ENCODE measurements at regions not wholly inside any gene's neighbourhood (a gene's known extent, or its start where the extent isn't known, plus 50 kb on each side); places are given as distances from the start of the nearest gene placed in this dataset.
A peak's percentile ranks its signal among the peaks of the same experiment; 100 is the strongest.

DNA sequence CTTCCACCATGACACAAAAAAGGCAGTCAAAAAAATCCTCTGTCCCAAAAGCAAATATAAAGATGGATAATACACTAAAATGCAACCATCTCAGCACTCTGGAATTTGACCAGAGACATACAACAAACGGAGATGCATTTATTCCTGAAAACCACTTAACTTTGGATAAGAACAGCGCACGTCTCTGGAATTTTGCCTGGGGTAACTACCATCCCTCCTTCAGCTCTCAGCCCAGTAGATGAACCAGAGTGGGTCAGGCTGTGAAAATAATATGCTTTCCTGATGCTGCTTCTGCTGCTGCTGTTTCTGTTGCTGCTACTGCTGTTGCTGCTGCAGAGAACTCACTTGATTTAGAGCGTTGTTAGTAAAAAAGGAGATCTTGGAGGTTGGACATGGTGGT is 133.8 kb upstream of the ACVR2A start:
- DNase-seq (ENCODE audit: low spot score), result no peak

DNA sequence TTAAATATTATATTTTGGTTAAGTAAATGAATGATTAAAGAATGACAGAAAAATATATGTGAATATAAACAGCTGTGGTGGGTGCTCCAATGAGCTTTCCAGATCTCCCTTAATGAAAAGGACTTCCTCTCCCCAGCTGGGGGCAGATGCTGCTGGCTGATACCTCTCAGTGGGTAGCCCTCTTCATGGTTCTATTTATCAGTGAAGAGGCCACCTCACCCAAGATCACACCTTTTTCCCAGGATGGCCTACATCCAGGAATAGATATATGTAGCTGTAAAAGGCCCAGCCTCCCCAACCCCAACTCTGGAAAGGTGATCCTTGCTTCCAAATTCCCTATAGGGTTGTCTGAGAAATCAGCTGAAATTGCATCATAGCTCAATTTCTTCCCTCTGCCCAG is 135.2 kb upstream of the ACVR2A start:
- no peak for DNase-seq (ENCODE audit: low spot score)

DNA sequence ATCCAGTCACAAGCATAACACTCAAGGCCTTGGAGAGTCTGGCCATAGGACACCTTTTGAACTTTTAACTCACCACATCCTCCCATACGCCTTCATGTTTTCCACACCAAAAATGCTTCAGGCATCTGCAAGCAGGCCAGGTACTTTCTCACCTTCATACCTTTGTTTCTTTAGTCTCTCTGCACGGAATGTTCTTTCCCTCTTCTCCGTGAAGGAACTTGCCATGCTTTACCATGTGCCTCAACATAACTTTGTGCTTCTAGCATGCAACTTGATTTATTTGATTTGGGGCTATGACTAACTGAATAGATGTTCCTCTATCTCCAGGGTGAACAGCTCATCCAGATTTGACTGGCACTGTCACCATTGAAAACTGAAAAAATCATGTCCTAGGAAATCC is 141.7 kb upstream of the ACVR2A start:
- no peak for DNase-seq (ENCODE audit: low spot score)

DNA sequence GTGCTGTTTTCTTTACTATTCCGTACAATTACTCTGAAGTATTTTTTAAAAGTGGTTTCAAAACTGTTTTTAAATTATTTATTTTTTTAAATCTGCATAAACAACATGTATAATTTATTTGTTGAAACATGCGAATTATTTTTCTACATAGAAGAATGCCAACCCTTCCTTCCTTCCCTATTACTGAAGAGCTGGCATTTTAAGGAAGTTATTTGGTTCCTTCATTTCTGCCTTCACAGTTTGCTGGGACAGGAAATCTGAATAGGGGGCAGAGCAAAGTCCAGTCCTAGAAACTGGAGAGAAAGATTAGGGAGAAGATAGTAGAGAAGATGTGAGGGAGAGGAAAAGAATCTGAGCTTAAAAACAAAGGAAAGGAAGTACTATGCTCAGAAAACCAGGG is 146.7 kb upstream of the ACVR2A start:
- no peak for DNase-seq (ENCODE audit: low spot score)

DNA sequence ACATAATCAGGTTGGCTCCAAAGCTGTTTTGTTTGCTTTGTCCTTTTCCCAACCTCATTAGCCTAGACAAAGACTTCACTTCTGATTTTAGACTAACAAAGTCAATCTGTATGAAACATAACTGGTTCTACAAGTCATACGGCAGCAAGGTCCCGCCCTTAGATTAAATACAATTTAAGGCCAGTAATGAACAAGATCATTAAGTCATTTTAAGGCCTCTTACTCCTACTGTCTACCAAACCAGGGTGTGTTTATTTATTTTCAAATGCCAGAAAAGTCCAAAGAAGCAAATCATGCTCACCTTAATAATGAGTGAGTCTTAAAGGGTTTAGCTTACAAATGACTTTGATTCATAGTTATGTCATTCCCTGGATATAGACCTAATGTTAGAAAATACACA is 148.4 kb upstream of the ACVR2A start:
- no peak for DNase-seq (ENCODE audit: low spot score)

DNA sequence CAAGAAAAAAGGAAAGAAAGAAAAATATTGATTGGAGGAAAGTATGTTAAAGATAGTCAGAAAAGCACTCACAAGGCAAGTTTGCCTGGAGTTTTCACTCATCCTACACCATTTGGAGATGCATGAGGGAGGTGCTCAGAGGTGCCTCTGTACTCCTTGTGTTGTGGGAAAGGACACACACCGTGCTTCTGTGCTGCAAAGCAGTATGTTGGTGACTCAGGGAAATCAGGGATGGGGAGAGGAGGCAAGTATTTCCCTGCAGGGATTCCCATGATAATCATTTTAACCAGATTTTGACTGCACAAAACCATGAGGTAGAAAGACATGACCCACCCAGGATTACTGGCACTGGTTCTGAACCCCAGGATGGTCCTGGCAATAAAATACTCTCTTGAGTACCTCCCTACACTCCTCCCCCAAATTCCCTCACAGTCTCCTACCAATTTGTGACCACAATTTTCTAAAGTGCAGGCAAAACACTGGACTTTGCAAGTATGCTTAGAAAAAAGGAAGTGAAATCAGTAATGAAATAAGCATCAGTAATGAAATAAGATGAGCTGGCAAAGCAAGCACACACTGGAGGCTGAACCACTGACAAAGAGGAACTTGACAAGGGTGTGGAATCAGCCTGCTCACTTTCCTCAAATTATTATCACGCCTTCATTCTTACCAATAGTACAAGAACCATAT is 155.5 kb upstream of the ACVR2A start:
- no peak for DNase-seq (ENCODE audit: low spot score)

DNA sequence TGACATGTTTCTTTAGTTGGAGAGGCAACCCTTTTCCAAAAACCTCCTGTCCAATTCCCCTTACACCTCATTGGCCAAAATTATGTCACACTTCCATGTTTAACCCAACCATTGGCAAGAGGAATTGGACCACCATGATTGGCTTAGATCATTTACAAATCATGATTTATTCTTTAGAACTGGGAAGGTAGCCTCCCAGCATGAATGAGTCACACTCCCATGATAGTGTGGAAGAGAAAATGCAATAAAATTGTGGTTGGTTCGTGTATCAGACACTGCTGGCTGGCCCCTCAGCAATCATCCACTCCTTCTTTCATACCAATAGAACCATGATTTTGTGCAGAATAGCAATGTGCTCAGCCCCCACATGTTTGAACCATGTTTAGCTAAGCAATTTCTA is 156.6 kb upstream of the ACVR2A start:
- DNase-seq (ENCODE audit: low spot score), result peak; percentile 49

DNA sequence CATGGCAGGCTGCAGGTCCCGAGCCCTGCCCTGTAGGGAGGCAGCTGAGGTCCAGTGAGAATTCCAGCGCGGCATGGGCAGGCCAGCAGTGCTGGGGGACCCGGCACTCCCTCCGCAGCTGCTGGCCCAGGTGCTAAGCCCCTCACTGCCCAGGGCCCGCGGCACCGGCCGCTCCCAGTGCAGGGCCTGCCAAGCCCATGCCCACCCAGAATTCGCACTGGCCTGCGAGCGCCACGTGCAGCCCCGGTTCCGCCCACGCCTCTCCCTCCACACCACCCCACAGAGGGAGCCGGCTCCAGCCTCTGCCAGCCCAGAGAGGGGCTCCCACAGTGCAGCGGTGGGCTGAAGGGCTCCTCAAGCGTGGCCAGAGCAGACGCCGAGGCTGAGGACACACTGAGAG is 158.5 kb upstream of the ACVR2A start:
- no peak for DNase-seq (ENCODE audit: low spot score)

DNA sequence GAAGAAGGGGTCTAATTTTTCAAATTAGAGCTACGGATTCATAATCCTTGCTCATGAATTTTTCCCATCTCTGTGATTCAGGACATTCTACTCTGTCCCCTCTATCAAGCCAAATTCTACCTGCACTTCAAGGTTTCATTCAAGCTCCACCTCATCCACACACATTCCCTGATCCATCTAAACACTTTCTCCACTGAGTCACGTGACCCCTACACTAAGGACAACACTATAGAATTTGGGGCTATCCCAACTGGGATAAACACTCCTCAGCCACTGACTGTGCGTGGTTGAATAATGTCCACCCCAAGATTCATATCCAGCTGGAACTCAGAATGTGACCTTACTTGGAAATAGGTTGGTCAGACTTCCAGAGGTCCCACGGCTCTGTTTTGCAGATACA is 159.9 kb upstream of the ACVR2A start:
- DNase-seq (ENCODE audit: low spot score), result no peak

DNA sequence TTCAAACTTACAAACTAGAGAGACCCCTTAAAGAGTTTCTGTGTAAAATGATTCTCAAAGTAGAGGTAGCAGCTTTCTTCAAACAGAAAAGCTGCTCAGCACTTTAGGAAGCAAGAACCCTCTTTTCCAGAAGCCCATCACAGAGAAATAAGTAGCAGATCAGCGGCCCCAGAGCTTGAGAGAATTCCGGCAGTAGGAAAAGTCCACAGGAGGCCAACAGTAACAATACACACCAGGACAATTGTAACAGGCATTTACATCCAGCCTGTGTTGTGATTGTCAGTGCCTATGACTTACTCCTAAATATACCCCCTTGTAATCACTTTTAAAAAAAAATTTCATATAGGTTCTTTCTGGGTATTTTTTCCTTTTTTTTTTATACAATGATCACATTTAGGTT is 161.4 kb upstream of the ACVR2A start:
- no peak for DNase-seq (ENCODE audit: low spot score)

DNA sequence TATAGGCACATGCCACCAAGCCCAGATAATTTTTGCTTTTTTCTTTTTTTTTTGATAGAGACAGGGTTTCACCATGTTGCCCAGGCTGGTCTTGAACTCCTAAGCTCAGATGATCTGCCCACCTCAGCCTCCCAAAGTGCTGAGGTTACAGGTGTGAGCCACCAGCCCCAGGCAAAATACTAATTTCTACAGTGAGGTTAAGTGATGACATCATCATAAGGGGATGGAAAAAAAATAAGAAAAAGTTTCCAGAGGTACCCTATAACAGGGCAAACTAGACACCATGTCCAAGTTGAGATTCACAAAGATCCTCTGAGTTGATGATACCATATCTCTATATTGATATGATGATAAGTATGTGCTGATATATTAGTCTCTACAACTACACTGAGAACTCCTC is 163.7 kb upstream of the ACVR2A start:
- DNase-seq (ENCODE audit: low spot score), result no peak

DNA sequence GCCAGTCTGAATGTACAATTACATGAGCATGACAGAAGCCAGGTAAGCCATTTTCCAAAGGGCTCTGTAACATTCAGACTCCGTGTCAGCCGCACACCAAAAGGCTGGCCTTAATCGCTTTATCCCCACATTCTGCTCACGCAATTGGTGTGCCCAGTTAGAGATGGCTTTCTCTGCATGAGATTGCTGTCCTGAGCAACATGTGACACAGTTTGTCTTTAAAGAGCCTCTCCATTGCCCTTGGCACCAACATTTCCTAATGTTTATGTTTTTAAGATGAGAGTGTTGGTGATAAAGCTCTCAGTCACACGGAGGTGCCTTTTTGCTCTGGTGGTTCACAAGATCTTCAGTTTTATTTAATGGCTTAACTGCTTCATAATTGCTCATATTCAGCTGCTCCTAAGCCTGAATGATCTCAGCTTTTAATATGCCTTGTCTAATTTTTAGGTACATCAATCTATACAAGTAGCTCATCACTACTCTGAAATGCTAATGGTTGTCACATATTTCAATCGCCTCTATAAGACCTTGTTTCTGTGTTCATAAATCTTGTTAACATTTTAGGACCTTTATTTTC is 164.8 kb upstream of the ACVR2A start:
- no peak for DNase-seq (ENCODE audit: low spot score)

DNA sequence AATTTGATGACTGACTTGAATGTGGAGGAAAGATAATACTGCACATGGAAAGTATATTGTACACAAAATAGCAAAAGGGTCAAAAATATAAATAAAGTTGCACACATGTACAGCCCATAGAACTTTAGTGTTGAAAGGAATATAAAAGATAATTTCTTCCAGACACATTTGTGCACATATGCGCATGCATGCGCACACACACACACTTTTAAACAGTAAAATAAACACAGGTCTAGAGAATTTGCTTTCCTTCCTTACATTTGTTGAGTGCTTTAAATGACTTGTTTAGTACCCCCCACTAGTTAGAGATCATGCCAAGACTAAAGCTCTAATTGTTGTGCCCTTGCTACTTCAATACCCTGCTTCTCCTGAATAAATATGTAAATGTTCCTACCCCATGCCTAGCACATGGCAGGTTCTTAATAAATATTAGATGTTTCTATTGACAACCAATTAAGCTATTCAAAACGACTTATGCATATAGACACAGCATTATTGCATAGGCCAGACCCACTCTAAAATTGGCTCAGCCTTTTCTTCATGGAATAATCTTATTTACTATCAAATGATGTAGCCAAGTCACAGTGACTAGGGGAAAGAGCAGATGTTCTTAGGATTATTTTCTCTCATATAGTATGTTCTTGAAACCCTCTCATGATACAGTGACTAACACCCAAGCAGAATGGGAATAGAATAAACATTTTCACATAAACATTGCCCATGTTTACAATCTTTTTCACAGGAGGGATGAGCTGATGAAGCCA is 165.5 kb upstream of the ACVR2A start:
- no peak for DNase-seq (ENCODE audit: low spot score)

DNA sequence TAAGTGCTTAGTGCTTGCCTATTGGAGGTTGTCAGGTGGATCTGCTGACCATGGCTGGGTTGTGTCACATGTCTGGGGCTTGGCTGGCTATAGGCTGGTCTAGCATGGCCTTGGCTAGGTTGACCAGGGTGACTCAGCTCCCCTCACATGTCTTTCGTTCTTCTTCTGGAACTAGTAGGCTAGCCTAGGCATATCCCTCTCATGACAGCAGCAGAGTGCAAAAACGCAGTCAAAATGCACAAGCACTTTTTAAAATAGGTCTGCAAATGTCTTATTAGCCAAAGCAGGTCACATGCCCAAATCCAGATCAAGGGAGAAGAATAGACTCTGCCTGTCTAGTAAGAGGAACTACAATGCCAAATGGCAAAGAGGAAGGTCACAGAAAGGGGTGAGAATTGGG is 179.7 kb upstream of the ACVR2A start:
- no peak for DNase-seq (ENCODE audit: low spot score)

DNA sequence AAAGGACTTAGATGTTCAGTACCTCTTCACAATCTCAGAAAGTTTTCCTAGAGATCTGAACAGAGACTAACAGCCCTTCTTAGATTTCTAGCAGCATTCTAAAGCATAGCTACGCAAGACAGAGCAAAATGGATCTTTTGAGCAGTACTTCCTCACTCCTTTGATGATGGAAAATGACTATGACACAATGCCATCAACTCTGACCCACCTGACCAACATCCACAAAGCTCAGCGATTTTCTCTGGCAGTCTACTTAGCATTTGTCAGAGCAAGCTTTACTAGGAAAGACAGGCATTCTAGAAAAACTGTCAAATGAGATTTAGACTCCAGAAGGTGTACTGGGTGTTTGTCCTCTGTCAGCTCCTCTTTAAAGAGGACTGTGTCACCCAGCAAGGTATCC is 180.9 kb upstream of the ACVR2A start:
- DNase-seq (ENCODE audit: low spot score), result no peak

DNA sequence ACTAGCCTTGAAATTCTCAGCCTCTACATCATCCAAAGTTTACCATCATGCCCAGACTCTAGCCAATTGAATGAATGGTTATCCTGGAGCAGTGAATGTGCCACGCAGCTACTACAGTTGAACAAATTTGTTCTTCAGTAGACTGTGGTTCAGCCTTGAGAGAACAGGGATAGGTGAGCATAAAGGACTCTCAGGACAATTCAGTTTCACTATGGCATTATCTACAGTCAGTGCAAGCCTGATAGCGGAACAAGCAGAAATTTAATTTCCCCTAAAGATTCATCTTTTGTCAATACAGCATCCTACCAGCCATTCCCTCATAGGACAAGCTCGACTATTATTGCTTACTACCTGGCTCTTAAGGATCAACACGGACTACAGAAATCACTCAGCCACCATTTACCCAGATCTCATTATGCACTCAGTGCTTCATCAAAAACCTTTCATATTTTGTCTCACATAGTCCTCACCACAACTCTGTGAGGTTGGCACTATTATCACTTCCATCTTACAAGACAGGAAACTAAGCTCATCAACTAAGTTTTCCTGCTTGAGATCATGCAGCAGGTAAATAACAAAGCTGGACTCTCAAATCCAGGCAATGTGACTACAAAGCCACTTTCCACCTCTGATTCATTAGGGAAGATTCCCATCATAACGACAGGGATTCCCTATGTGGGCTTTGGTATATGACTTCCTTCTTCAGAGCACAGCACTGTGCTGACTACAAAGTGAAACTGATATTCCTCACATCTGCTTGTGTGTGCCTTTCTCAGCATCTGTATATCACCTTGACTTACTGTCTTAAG is 181.5 kb upstream of the ACVR2A start:
- DNase-seq (ENCODE audit: low spot score), result peak; percentile 64

DNA sequence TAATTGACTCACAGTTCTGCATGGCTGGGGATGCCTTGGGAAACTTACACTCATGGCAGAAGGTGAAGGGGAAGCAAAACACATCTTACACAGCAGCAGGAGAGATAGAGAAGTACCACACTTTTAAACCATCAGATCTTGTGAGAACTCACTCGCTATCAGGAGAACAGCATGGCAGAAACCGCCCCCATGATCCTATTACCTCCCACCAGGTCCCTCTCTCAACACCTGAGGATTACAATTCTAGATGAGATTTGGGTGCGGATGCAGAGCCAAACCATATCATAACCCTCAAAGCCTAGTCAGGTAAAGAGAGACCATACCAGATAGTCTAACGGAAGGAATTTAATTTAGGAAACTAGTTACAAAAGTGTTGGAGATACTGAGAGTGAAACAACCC is 182.6 kb upstream of the ACVR2A start:
- DNase-seq (ENCODE audit: low spot score), result no peak

DNA sequence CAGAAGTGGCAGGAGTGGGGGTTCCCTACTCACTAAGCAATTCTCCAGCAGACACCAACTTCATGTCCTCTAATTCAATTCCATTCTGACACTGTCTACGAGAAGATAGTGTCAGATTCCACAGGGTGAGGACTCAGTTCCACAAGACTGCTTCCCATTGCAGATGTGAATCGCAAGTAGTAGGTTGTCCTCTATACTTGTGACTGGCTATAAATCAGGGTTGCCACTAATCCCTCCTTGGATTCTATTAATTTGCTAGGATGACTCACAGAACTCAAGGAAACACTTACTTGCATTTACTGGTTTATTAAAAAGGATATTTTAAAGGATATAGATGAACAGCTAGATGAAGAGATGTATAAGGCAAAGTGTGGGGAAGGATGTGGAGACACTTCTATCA is 184.1 kb upstream of the ACVR2A start:
- DNase-seq (ENCODE audit: low spot score), result peak; percentile 21

DNA sequence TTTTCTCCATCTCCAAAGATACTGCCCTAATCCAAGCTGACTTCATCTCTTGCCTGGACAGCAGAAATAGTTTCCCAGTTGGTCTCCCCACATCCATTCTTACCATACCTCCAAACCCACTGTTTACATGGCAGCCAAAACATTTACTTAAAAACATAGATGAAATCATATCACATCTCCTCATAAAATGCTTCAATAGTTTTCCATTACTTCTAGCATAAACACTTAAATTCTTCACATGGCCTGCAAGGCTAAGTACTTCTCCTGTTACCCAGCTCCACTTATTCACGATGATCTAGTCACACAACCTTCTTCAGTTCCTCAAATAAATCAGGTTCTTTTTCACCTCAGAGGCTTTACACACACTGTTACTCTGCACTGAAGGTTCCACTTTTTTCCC is 185.8 kb upstream of the ACVR2A start:
- no peak for DNase-seq (ENCODE audit: low spot score)

DNA sequence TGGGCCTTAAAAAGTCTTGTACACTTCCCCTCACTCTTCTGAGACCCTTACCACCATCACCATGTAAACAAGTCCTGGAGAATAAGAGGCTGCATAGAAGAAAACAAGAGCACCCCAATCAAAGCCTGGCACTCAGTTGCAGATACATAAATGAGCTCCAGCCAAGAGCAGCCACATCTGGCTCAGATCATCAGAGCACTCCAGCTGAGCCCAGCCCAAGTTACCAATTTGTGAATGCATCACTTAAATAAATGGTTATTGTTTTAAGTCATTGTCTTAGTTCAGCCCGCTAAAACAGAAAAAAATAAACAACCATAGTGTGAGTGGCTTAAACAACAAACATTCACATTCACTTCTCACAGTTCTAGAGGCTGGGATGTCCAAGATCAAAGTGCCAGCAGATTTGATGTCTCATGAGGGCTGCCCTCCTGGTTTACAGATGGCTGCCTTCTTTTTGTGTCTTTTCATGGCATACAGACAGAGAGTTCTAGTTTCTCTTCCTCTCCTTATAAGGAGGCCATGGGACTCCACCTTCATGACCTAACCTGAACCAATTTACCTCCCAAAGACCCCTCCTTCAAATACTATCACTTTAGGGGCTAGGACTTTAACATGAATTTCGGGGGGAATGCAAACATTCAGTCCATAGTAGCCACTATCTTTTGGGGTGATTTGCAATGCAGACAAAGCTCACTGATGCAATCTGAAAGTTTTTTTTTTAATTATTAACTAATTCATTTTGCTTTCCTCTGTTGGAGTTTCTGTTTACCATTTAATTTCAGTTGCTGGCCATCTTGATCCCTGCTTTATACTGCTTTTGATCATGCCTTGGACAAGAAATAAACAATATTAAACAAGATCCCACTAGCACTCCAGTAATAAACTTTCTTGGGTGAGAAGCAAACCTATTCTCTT is 187.5 kb upstream of the ACVR2A start:
- no peak for DNase-seq (ENCODE audit: low spot score)

DNA sequence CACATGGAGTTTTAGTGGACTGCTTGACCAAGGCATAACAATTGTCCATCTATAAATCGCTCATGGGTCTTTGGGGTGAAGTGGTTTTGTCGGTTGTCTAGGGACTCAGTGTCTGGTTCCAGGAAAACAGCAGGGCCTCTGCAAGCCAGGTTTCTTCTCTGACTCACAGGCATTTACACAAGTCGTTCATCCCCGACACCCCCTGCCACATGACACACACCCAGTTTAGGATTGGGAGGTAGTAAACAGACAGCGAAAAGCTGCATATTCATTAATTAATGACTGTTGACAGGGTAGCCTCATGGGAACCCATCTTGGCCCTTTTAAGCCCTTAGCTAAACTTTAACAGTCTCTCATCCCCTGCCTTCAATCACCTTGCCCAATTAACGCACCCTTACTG is 194.8 kb upstream of the ACVR2A start:
- DNase-seq (ENCODE audit: low spot score), result peak; percentile 69

DNA sequence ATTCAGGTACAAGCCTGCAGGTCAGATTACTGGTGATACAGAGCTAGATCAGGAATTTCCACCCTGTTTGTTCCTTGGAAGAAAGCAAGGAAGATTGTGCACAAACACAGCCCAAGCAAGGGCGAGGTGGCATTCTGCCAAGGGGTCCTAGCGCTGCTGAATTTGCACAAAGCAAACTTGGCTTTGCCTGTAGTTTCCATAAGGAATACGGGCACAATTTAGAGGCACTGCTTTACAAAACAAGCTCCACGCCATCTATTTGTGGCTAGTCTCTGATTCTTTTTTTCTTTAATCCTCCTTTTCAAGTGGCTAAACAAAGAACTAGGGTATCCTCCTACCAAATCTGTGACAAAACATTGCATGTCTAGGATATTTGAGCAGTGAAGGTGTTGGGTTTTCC is 195.5 kb upstream of the ACVR2A start:
- no peak for DNase-seq (ENCODE audit: low spot score)

Measured in kidney tubule cell (primary cell).